Testis (tissue), 2 donors: ENCODE measurements at regions not wholly inside any gene's neighbourhood (a gene's known extent, or its start where the extent isn't known, plus 50 kb on each side); places are given as distances from the start of the nearest gene placed in this dataset.

Experiments
- DNase-seq: peaks from one replicate; pipeline ENCODE4 v3.0.0-alpha.2; 2019
- H3K27ac ChIP-seq, 2 donors: fragments of 200-600 bp; sonication (generic); one replicate each; pipeline ENCODE4 v1.5.1; 2019
- H3K27me3 ChIP-seq: fragments of 200-600 bp; sonication (generic); one replicate; pipeline ENCODE4 v1.5.1; 2019
- H3K36me3 ChIP-seq: fragments of 200-600 bp; sonication (generic); one replicate; pipeline ENCODE4 v1.5.1; 2017; ENCODE audit warnings: low read depth; ENCODE audit errors: missing control alignments
- H3K4me1 ChIP-seq: fragments of 200-600 bp; sonication (generic); one replicate; pipeline ENCODE4 v1.5.1; 2019
- H3K4me3 ChIP-seq, 2 donors: fragments of 200-600 bp; sonication (generic); one replicate each; pipeline ENCODE4 v1.5.1; 2017 to 2019
- H3K9me3 ChIP-seq: fragments of 200-600 bp; sonication (generic); one replicate; pipeline ENCODE4 v1.5.1; 2017
- POLR2A ChIP-seq: fragments of 450-650 bp; IDR thresholded peaks from one replicate; pipeline ENCODE4 v1.6.1; 2017; ENCODE audit warnings: antibody characterized with exemption, mild to moderate bottlenecking, moderate library complexity
- WGBS, 2 donors: methylation state at CpG; one replicate each; pipeline ENCODE4 v1.1.5; 2018; 5-methylcytosine and 5-hydroxymethylcytosine counted together
- intact Hi-C: fragments of 100-400 bp; cut with DNase I; formaldehyde crosslinking; loops from one replicate; pipeline ENCODE4 v1.15.1; 2023; ENCODE audit warnings: low total_unique reads
- TF ChIP-seq, protein P1 (sequence below), 3 experiments: fragments of 450-650 bp in 2 of 3; fragments of 200-600 bp in 1 of 3; sonication (generic) in 1 of 3; IDR thresholded peaks; one replicate each; pipeline ENCODE4 v1.5.1; 2016 to 2019; ENCODE audit warnings: antibody characterized with exemption in 3 of 3, mild to moderate bottlenecking in 2 of 3, moderate library complexity in 1 of 3

DNA sequence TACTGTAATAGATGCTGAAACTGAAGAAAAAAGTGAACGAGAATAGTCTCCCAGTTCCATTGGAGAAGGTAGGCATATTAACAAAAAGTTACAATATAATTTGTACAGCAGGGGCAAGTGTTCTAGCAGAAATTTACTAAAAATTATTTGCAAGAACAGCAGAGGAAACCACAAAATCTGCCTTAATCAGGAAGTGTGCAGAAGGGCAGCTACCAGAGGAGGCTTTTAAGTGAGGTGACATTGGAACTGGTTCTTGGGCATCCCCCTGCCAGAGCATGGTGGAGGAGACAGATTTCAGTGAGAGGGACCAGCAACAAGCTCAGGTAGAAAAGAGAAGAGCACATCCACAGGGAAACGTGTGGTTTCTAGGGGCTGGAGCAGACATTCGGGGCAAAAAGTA lies 279.3 kb upstream of the CAMK1G start:
- 73 to 78% methylated on average over 3 of the region's 3 CpGs for WGBS, 2 donors
- no peak for DNase-seq
- no peak overlapping the region for H3K4me3 ChIP-seq
- H3K27me3 ChIP-seq, result no peaks in the 10 kb centered on the region
- no peak overlapping the region for H3K27ac ChIP-seq
- no peaks in the 10 kb centered on the region for H3K4me1 ChIP-seq
- no peak for TF ChIP-seq POLR2A
- TF ChIP-seq, protein P1, sequence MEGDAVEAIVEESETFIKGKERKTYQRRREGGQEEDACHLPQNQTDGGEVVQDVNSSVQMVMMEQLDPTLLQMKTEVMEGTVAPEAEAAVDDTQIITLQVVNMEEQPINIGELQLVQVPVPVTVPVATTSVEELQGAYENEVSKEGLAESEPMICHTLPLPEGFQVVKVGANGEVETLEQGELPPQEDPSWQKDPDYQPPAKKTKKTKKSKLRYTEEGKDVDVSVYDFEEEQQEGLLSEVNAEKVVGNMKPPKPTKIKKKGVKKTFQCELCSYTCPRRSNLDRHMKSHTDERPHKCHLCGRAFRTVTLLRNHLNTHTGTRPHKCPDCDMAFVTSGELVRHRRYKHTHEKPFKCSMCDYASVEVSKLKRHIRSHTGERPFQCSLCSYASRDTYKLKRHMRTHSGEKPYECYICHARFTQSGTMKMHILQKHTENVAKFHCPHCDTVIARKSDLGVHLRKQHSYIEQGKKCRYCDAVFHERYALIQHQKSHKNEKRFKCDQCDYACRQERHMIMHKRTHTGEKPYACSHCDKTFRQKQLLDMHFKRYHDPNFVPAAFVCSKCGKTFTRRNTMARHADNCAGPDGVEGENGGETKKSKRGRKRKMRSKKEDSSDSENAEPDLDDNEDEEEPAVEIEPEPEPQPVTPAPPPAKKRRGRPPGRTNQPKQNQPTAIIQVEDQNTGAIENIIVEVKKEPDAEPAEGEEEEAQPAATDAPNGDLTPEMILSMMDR (IDR thresholded peaks at IDR 0.05), result no peak
- H3K36me3 ChIP-seq, result no peaks in the 10 kb centered on the region
- intact Hi-C loops, result no loop called here
- no peaks in the 10 kb centered on the region for H3K9me3 ChIP-seq

DNA sequence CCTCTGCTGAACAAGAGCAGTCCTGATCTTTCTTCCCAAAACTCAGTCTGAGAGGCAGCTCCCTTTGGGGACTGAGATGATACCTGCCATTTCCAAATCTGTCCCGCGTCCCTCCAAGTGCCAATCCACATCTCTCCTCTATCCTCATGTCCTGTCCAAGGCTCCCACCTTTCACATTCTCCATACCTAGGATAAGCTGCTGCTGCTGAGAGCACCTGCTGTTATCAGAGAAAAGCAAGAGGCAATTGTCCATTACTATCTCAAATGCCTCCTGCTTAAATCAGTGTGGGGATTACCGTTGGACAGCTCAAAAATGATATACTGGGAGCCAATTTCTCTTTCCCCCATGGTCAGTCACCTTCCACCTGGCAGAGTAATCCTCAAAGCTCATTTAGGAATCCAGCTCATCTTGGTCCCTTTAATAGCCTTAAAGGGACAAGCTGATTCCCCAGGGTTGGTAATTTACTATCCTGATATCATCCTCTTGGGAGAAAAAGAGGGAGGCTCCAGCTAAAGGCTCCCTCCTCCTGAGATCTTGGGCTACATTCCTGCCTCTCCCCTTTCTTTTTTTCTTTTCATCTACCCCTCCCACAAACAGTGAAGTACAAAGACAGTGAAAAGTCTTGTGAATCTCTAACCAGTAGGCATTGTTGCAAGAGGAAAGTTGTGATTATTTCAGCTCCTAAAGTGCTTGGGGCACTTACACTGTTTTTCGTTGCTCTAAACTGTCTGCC lies 278.1 kb upstream of the CAMK1G start:
- Histone ChIP-seq H3K9me3 (no peaks in the 10 kb centered on the region), H3K27me3 (no peaks in the 10 kb centered on the region), H3K4me3 (no peak overlapping the region), H3K27ac (no peak overlapping the region), H3K36me3 (no peaks in the 10 kb centered on the region), H3K4me1 (no peaks in the 10 kb centered on the region)
- TF ChIP-seq POLR2A, result no peak
- TF ChIP-seq, protein P1 (IDR thresholded peaks at IDR 0.05), result no peak
- intact Hi-C loops, result no loop called here
- DNase-seq, result no peak
- 41 to 48% methylated on average over 4 of the region's 4 CpGs for WGBS, 2 donors

DNA sequence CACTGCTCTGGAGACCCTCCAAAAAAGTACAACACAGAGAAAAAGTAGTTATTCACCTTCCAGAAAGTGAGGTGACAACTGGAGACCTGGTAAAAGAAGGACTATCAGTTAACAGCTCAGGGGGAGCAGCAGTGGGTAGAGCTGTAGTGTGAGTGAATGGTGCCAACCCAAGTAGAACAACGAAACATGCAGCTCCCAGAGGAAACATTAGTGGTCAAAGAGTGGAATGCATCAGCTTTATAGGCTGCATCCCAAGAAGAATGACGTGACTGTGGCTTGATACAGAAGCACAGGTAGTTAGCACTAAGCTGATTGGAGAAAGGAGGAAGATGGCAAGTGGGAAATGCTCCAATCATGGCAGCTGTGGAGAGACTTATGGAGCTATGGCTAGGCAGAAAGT lies 275.7 kb upstream of the CAMK1G start:
- intact Hi-C loops, result no loop called here
- no peak for TF ChIP-seq POLR2A
- TF ChIP-seq, protein P1 (IDR thresholded peaks at IDR 0.05), result no peak
- no peak for DNase-seq
- H3K9me3 ChIP-seq, result no peaks in the 10 kb centered on the region
- 66 to 86% methylated on average over 2 of the region's 2 CpGs for WGBS, 2 donors
- H3K4me3 ChIP-seq, result no peak overlapping the region
- H3K36me3 ChIP-seq, result no peaks in the 10 kb centered on the region
- H3K4me1 ChIP-seq, result no peaks in the 10 kb centered on the region
- H3K27me3 ChIP-seq, result no peaks in the 10 kb centered on the region
- H3K27ac ChIP-seq, result no peak overlapping the region

DNA sequence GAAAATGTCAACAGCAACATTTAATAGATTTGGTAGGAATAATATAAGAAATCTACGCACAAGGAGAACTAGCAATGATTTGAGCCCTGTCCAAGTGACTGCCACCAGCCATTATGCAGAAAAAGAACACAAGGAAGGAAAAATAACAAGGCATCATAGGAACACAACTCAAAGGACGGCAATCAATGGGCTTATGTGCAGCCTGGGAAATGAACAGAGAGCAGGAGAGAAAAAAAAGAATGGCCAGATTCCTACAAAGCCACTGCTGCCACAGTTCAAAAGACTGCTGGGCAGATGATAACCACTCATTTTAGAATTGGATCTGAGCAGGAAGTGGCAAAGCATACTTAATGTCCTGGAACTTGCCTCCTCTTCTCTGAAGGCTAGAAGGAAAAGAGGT lies 274.3 kb upstream of the CAMK1G start:
- 77 to 79% methylated on average over 2 of the region's 2 CpGs for WGBS, 2 donors
- no peaks in the 10 kb centered on the region for H3K27me3 ChIP-seq
- H3K4me3 ChIP-seq, result no peak overlapping the region
- no peaks in the 10 kb centered on the region for H3K36me3 ChIP-seq
- H3K9me3 ChIP-seq, result no peaks in the 10 kb centered on the region
- TF ChIP-seq, protein P1 (IDR thresholded peaks at IDR 0.05), result no peak
- TF ChIP-seq POLR2A, result no peak
- intact Hi-C loops, result no loop called here
- DNase-seq, result no peak
- no peaks in the 10 kb centered on the region for H3K4me1 ChIP-seq
- H3K27ac ChIP-seq, result no peak overlapping the region

DNA sequence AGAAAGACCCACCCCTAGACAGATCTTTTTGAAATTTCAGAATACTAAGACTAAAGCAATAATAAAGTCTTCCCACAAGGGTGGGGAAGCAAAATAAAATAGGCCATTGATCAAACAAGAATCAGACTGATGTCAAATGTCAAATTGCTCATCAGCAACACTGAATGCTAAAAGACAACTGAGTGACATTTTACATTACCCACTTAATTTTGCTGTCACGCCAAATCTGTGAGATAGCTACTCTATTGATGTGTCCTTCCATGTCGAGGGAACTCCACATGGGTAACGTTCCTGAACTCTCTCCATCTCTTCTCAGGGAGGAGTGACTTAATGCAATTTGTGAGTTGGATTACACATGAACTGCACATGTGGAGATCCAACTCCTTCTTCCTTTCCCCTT lies 271.7 kb upstream of the CAMK1G start:
- Histone ChIP-seq H3K4me3 (no peak overlapping the region), H3K4me1 (no peaks in the 10 kb centered on the region), H3K27ac (no peak overlapping the region), H3K9me3 (no peaks in the 10 kb centered on the region), H3K36me3 (no peaks in the 10 kb centered on the region), H3K27me3 (no peaks in the 10 kb centered on the region)
- no peak for DNase-seq
- 73 to 78% methylated on average over 3 of the region's 3 CpGs for WGBS, 2 donors
- intact Hi-C loops, result no loop called here
- TF ChIP-seq POLR2A, result no peak
